ENCODE measurements at regions not wholly inside any gene's neighbourhood (a gene's known extent, or its start where the extent isn't known, plus 50 kb on each side); places are given as distances from the start of the nearest gene placed in this dataset.

- no peak for TF ChIP-seq CTCF (IDR thresholded peaks at IDR 0.05; ENCODE audit: low read depth, low read length, missing control alignments)
- no peak overlapping the region for H3K4me3 ChIP-seq (ENCODE audit: low read depth, low read length)
- DNase-seq (ENCODE audit: low read depth): no peak
Measured at GRCh38 chr10:3980660-3981059, 195.7 kb upstream of the KLF6 start.

DNA sequence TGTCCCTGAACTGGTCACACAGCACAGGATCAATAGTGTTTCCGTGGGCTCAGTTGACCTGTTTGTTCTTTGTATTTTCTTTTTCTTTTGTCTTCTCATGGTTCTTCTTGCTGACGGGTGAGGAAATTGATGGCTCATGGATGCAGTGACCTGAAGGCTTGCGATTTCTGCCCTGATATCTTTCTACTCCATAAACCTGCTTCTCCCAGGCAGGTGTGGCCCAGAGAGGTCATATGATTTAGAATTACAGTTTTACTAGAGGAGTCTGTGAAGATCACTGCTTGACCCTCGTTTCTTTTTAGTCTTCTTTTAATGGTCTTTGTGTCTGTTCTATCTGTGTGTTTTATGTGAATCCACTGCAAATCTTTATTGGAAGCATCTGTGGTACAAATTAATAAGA, 195.1 kb upstream of the KLF6 start:
- no peak overlapping the region for H3K4me3 ChIP-seq (ENCODE audit: low read depth, low read length)
- DNase-seq (ENCODE audit: low read depth): no peak
- no peak for TF ChIP-seq CTCF (IDR thresholded peaks at IDR 0.05; ENCODE audit: low read depth, low read length, missing control alignments)

DNA sequence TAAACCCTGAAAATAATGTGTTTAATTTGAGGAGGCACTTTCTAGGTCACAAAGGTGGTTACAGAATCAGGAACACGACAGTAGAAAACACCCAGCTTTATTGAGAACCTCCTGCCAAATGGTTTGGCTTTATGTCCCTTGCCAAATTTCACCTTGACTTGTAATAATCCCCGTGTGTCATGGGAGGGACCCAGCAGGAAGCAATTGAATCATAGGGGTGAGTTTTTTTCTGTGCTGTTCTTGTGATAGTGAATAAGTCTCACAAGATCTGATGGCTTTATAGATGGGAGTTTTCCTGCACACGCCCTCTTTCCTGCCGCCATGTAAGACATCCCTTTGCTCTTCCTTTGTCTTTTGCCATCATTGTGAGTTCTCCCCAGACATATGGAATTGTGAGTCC, 193.8 kb upstream of the KLF6 start:
- H3K4me3 ChIP-seq (ENCODE audit: low read depth, low read length): no peak overlapping the region
- TF ChIP-seq CTCF (IDR thresholded peaks at IDR 0.05; ENCODE audit: low read depth, low read length, missing control alignments): no peak
- DNase-seq (ENCODE audit: low read depth): no peak

GRCh38 chr10:3978174-3978573, 193.2 kb upstream of the KLF6 start:
- TF ChIP-seq CTCF (IDR thresholded peaks at IDR 0.05; ENCODE audit: low read depth, low read length, missing control alignments): no peak
- H3K4me3 ChIP-seq (ENCODE audit: low read depth, low read length): no peak overlapping the region
- DNase-seq (ENCODE audit: low read depth): no peak

DNA sequence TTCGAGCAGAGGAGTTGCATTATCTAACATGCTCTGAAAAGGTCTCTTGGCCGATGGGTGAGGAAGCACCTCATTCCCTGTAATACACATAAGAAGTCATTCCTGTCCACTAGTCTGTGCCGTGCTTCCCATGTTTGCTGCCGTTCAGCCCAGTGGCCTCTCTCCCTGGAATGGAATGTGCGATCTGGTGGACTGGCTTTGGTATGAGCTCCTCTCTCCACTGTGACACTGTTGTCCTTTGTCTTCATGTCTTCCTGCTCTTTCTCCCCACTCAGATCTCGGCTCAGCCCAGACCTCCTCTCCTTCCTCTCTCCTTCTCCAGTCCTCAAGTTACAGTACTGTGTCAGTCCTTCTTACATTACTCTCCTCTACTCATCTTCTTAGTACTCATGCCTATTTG, 192.8 kb upstream of the KLF6 start:
- H3K4me3 ChIP-seq (ENCODE audit: low read depth, low read length): no peak overlapping the region
- no peak for TF ChIP-seq CTCF (IDR thresholded peaks at IDR 0.05; ENCODE audit: low read depth, low read length, missing control alignments)
- DNase-seq (ENCODE audit: low read depth): no peak

DNA sequence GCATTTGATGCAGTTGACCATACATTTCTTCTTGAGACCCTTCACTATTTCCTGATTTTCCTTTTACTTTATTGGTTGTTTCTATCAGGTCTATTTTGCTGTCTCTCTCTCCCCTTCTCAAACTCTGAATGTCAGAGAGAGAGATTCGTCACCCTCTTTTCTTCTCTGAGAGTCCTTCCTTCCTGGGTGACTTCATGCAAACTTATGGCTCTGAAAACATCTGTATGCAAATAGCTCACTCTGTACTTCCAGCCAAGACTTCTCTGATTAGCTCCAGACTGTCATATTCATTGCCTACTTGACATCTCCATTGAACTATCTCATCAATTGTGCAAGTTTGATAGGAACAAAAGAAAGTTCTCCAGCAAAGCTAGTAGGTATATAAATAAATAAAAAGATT, 191.7 kb upstream of the KLF6 start:
- no peak for DNase-seq (ENCODE audit: low read depth)
- TF ChIP-seq CTCF (IDR thresholded peaks at IDR 0.05; ENCODE audit: low read depth, low read length, missing control alignments): no peak
- no peak overlapping the region for H3K4me3 ChIP-seq (ENCODE audit: low read depth, low read length)

DNA sequence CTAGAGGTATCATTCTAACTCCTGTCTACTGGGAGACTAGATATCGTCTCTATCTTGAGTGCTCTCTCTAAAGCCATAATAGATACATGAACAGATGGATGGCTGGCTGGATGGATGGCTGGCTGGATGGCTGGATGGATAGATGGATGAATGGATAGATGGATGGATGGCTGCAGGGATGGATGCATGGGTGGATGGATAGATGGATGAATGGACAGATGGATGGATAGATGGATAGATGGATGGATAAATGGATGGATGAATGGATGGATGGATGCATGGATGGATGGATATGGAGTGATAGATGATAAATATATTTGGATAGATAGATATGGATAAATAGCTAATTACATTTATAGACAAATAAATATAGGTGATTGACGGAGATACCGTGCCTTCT, 191.2 kb upstream of the KLF6 start:
- no peak overlapping the region for H3K4me3 ChIP-seq (ENCODE audit: low read depth, low read length)
- TF ChIP-seq CTCF (IDR thresholded peaks at IDR 0.05; ENCODE audit: low read depth, low read length, missing control alignments): no peak
- no peak for DNase-seq (ENCODE audit: low read depth)

Data from GM12864 (cell line).